ENCODE measurements at regions not wholly inside any gene's neighbourhood (a gene's known extent, or its start where the extent isn't known, plus 50 kb on each side); places are given as distances from the start of the nearest gene placed in this dataset.

GRCh38 chr5:85159395-85159794, 774.7 kb upstream of the EDIL3 start:
- Histone ChIP-seq H3K4me3 (no peak overlapping the region), H3K27ac (no peak overlapping the region), H3K9me3 (no peaks in the 10 kb centered on the region), H3K27me3 (no peaks in the 10 kb centered on the region), H3K36me3 (no peaks in the 10 kb centered on the region), H3K4me1 (no peaks in the 10 kb centered on the region)
- 56 to 70% methylated on average over 6 of the region's 6 CpGs for WGBS, 2 donors
- TF ChIP-seq EP300 (IDR thresholded peaks at IDR 0.05) (no peak), CTCF (IDR thresholded peaks at IDR 0.05) (no peak), POLR2A (IDR thresholded peaks at IDR 0.05) (no peak), POLR2AphosphoS5 (IDR thresholded peaks at IDR 0.05) (no peak)
- DNase-seq (no peak), ATAC-seq (ENCODE audit: low FRiP score in 2 of 2) (no peak)

GRCh38 chr5:85168474-85168873, 783.8 kb upstream of the EDIL3 start:
- H3K27me3 ChIP-seq, result no peaks in the 10 kb centered on the region
- H3K4me3 ChIP-seq, result no peak overlapping the region
- no peaks in the 10 kb centered on the region for H3K4me1 ChIP-seq
- no peaks in the 10 kb centered on the region for H3K36me3 ChIP-seq
- ATAC-seq (ENCODE audit: low FRiP score in 2 of 2) (peak in 1 of 2 donors; percentile 26), DNase-seq (no peak)
- no peak for TF ChIP-seq EP300 (IDR thresholded peaks at IDR 0.05)
- TF ChIP-seq POLR2A (IDR thresholded peaks at IDR 0.05), result no peak
- no peak for TF ChIP-seq CTCF (IDR thresholded peaks at IDR 0.05)
- H3K27ac ChIP-seq, result no peak overlapping the region
- 76 to 88% methylated on average over 1 of the region's 1 CpG for WGBS, 2 donors
- H3K9me3 ChIP-seq, result no peaks in the 10 kb centered on the region

- H3K9me3 ChIP-seq, result no peaks in the 10 kb centered on the region
- no peak overlapping the region for H3K4me3 ChIP-seq
- ATAC-seq (ENCODE audit: low FRiP score in 2 of 2), result no peak
- H3K27ac ChIP-seq, result no peak overlapping the region
- TF ChIP-seq EP300 (IDR thresholded peaks at IDR 0.05), result no peak
- TF ChIP-seq CTCF (IDR thresholded peaks at IDR 0.05), result no peak
- no peak for TF ChIP-seq POLR2AphosphoS5 (IDR thresholded peaks at IDR 0.05)
- no peak for TF ChIP-seq POLR2A (IDR thresholded peaks at IDR 0.05)
- no peaks in the 10 kb centered on the region for H3K27me3 ChIP-seq
- DNase-seq, result no peak
- no peaks in the 10 kb centered on the region for H3K4me1 ChIP-seq
- 81 to 87% methylated on average over 4 of the region's 4 CpGs for WGBS, 2 donors
- no peaks in the 10 kb centered on the region for H3K36me3 ChIP-seq
Measured at GRCh38 chr5:85170183-85170582, 785.5 kb upstream of the EDIL3 start.

GRCh38 chr5:85173469-85173868, 788.8 kb upstream of the EDIL3 start:
- DNase-seq (no peak), ATAC-seq (ENCODE audit: low FRiP score in 2 of 2) (no peak)
- no peak for TF ChIP-seq CTCF (IDR thresholded peaks at IDR 0.05)
- TF ChIP-seq POLR2AphosphoS5 (IDR thresholded peaks at IDR 0.05), result no peak
- no peak for TF ChIP-seq POLR2A (IDR thresholded peaks at IDR 0.05)
- TF ChIP-seq EP300 (IDR thresholded peaks at IDR 0.05), result no peak
- Histone ChIP-seq H3K36me3 (no peaks in the 10 kb centered on the region), H3K27me3 (no peaks in the 10 kb centered on the region), H3K9me3 (no peaks in the 10 kb centered on the region), H3K4me1 (no peaks in the 10 kb centered on the region), H3K4me3 (no peak overlapping the region), H3K27ac (no peak overlapping the region)

GRCh38 chr5:85182344-85182743, 797.7 kb upstream of the EDIL3 start:
- Histone ChIP-seq H3K36me3 (no peaks in the 10 kb centered on the region), H3K27me3 (no peaks in the 10 kb centered on the region), H3K9me3 (no peaks in the 10 kb centered on the region), H3K4me1 (no peaks in the 10 kb centered on the region), H3K27ac (no peak overlapping the region), H3K4me3 (no peak overlapping the region)
- DNase-seq, result peak in 1 of 2 donors; percentile 46
- 89 to 96% methylated on average over 8 to 12 of the region's 12 CpGs for WGBS, 2 donors
- TF ChIP-seq CTCF (IDR thresholded peaks at IDR 0.05) (no peak), POLR2A (IDR thresholded peaks at IDR 0.05) (no peak), POLR2AphosphoS5 (IDR thresholded peaks at IDR 0.05) (no peak), EP300 (IDR thresholded peaks at IDR 0.05) (no peak)
- ATAC-seq (ENCODE audit: low FRiP score in 2 of 2), result no peak

Measured in upper lobe of left lung (tissue), 6 donors.